HepG2 (cell line): ENCODE measurements at regions not wholly inside any gene's neighbourhood (a gene's known extent, or its start where the extent isn't known, plus 50 kb on each side); places are given as distances from the start of the nearest gene placed in this dataset.

ENCODE experiments used
- ATAC-seq: fragments of 200-7000 bp; cut with Tn5 transposase; 3 replicates; pipeline ENCODE4 v1.9.1; 2020; ENCODE audit warnings: mild to moderate bottlenecking, moderate library complexity
- BruUV-seq: library from RNA; stranded (reverse); fragments of 400-500 nt; replicated peaks from 2 replicates; lab custom pipeline; 2021; lab: Mats Ljungman, UMichigan
- CTCF ChIA-PET: fragments of 300-600 bp; formaldehyde crosslinking; extraction: SDS; loops from one replicate; lab custom pipeline; 2021; ENCODE audit warnings: low total read pairs, inconsistent platforms, low intra/inter-chr PET ratio; lab: Yijun Ruan, JAX
- POLR2A ChIA-PET: fragments of 350-600 bp; sonication (Branson Sonifier 250); formaldehyde crosslinking; loops from one replicate; lab custom pipeline; 2020; ENCODE audit warnings: antibody characterized with exemption, inconsistent platforms; lab: Yijun Ruan, JAX
- DNase-seq: peaks from one replicate; pipeline ENCODE4 v3.0.0-alpha.2; 2015; ENCODE audit warnings: low spot score
- FAIRE-seq: peaks from 3 replicates; lab custom pipeline; 2011; peaks lifted over from hg19 to GRCh38; lab: Jason Lieb, UNC
- H2AFZ ChIP-seq: one replicate; pipeline ENCODE4 v1.6.1; 2011; ENCODE audit warnings: low read length, inconsistent platforms
- H3K27ac ChIP-seq: fragments of 300-600 bp; 3 replicates; pipeline ENCODE4 v1.8.0; 2011; ENCODE audit warnings: mixed run types, mild to moderate bottlenecking, mixed read lengths, low read length, inconsistent platforms; ENCODE audit not compliant: insufficient read depth; ENCODE audit errors: extremely low read length
- H3K27me3 ChIP-seq, 2 experiments: fragments of 200-600 bp in 1 of 2; 2 replicates in 1 of 2; 3 replicates in 1 of 2; pipeline versions ENCODE4 v1.6.0 to v1.8.0; 2011; ENCODE audit warnings: low read length in 2 of 2, mild to moderate bottlenecking in 2 of 2, moderate library complexity in 2 of 2, inconsistent platforms in 1 of 2; ENCODE audit not compliant: insufficient read depth in 2 of 2, control insufficient read depth in 1 of 2
- H3K36me3 ChIP-seq, 2 experiments: fragments of 200-600 bp in 1 of 2; replicated peaks in 1 of 2; 2 replicates in 1 of 2; 3 replicates in 1 of 2; pipeline versions ENCODE4 v1.5.1 to v1.8.0; 2011; ENCODE audit warnings: low read length in 2 of 2, inconsistent platforms in 1 of 2; ENCODE audit not compliant: insufficient read depth in 2 of 2, control insufficient read depth in 1 of 2
- H3K4me1 ChIP-seq: 2 replicates; pipeline ENCODE4 v1.5.1; 2012; ENCODE audit warnings: low read length, inconsistent platforms; ENCODE audit not compliant: insufficient read depth
- H3K4me2 ChIP-seq: 2 replicates; pipeline ENCODE4 v1.6.0; 2011; ENCODE audit warnings: low read depth, low read length, inconsistent platforms
- H3K4me3 ChIP-seq, 3 experiments: fragments of 200-600 bp in 1 of 3; sonication (generic), shearing (Covaris generic) in 1 of 3; replicated peaks in 1 of 3; 2 replicates each; pipeline ENCODE4 v1.5.1; 2011 to 2016; ENCODE audit warnings: low read length in 3 of 3, inconsistent platforms in 2 of 3, low read depth in 2 of 3, mild to moderate bottlenecking in 2 of 3, control low read depth in 1 of 3, mixed read lengths in 1 of 3; ENCODE audit not compliant: insufficient read depth in 1 of 3
- H3K79me2 ChIP-seq: one replicate; pipeline ENCODE4 v1.6.1; 2011; ENCODE audit warnings: low read length, inconsistent platforms; ENCODE audit not compliant: insufficient read depth
- H3K9ac ChIP-seq: 2 replicates; pipeline ENCODE4 v1.6.0; 2011; ENCODE audit warnings: mild to moderate bottlenecking, low read depth, low read length, inconsistent platforms; ENCODE audit not compliant: insufficient read depth
- H3K9me3 ChIP-seq: 2 replicates; pipeline ENCODE4 v1.5.1; 2012; ENCODE audit warnings: mild to moderate bottlenecking, low read length
- H4K20me1 ChIP-seq: 2 replicates; pipeline ENCODE4 v1.6.0; 2011; ENCODE audit warnings: inconsistent platforms, mild to moderate bottlenecking, low read length, moderate library complexity; ENCODE audit not compliant: insufficient read depth
- FOXO1 ChIP-seq: sonication (generic); formaldehyde crosslinking; IDR thresholded peaks from 2 replicates; pipeline ENCODE4 v1.4.0; 2020; ENCODE audit warnings: missing genetic modification reagents
- SYNCRIP ChIP-seq: fragments of 200-400 bp; formaldehyde crosslinking; IDR thresholded peaks from 2 replicates; pipeline ENCODE4 v1.6.1; 2018; ENCODE audit warnings: mild to moderate bottlenecking, low read depth, low read length; ENCODE audit not compliant: insufficient read depth
- ZNF543 ChIP-seq: sonication (generic); formaldehyde crosslinking; IDR thresholded peaks from 2 replicates; pipeline ENCODE4 v1.4.0; 2020; ENCODE audit warnings: mild to moderate bottlenecking, missing genetic modification reagents
- WGBS: methylation state at CpG from one replicate; pipeline ENCODE4 v1.1.6; 2017; ENCODE audit warnings: low lambda C conversion rate; 5-methylcytosine and 5-hydroxymethylcytosine counted together
- in situ Hi-C: cut with HindIII; loops from 2 replicates; pipeline ENCODE4 v1.10.0; 2017; ENCODE audit warnings: low pct_unique_long_range_greater_than_20kb; ENCODE audit not compliant: extremely low pct_ligation_motif_present
- intact Hi-C: fragments of 100-400 bp; cut with micrococcal nuclease; formaldehyde crosslinking; loops from one replicate; pipeline ENCODE4 v1.10.0; 2022; ENCODE audit not compliant: unreplicated experiment
- TF ChIP-seq, protein P1 (sequence below): sonication (generic); formaldehyde crosslinking; IDR thresholded peaks from 2 replicates; pipeline ENCODE4 v1.4.0; 2020; ENCODE audit warnings: mild to moderate bottlenecking, missing genetic modification reagents

DNA sequence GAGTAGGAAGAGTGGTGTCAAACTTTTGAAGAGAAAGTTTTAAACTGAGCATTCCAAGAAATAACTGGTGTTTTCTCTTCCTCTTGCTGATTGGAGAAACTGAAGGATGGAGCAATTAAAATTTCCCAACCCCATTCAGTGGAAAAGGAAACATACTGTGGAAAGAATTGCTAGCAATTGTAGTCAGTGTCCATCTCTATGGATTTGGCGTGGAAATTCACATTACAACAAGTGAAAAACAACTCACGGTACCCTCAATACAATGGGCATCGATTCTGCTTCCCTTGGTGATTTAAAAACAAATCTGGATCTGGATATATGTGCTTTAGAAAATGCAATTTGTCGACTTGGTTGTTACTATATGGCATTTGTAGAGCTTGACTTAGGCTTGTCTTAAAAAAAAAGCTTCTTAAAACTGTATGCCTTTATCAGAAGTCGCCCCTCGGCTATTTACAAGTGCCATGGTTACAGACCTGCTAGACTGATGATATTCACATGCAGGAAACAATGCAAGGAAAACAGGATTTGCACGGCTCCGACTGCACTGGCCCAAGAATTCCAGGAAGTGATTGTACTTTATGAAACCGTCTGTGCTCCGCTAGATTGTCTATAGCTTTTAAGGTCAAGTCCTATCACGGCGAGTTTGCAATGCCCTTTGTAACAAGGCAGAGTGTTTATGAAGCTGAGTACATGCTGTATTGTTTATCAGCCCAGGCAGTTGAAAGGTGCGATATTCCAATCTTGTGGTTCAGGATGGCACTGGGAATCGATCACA lies 131.7 kb upstream of the PHACTR1 start:
- H3K36me3 ChIP-seq: no peaks in the 10 kb centered on the region
- H3K9me3 ChIP-seq: no peaks in the 10 kb centered on the region
- H3K4me1 ChIP-seq: no peaks in the 10 kb centered on the region
- H3K9ac ChIP-seq: no peak overlapping the region
- H2AFZ ChIP-seq: no peak overlapping the region
- intact Hi-C loops (no loop called here), in situ Hi-C loops (no loop called here)
- ChIA-PET POLR2A (no interaction called here), CTCF (no interaction called here)
- no peak overlapping the region for H3K4me3 ChIP-seq
- H3K27me3 ChIP-seq: no peaks in the 10 kb centered on the region; a peak in 1 of 5 replicates
- 22% methylated on average over 14 of the region's 14 CpGs for WGBS
- DNase-seq (no peak), FAIRE-seq (no peak), ATAC-seq (no peak)
- no peaks in the 10 kb centered on the region for H3K79me2 ChIP-seq
- no peak overlapping the region for H3K27ac ChIP-seq
- TF ChIP-seq FOXO1 (no peak), ZNF543 (CRISPR knock-in tag) (no peak)
- no peaks in the 10 kb centered on the region for H4K20me1 ChIP-seq
- no TSS peak for BruUV-seq
- H3K4me2 ChIP-seq: no peak overlapping the region

DNA sequence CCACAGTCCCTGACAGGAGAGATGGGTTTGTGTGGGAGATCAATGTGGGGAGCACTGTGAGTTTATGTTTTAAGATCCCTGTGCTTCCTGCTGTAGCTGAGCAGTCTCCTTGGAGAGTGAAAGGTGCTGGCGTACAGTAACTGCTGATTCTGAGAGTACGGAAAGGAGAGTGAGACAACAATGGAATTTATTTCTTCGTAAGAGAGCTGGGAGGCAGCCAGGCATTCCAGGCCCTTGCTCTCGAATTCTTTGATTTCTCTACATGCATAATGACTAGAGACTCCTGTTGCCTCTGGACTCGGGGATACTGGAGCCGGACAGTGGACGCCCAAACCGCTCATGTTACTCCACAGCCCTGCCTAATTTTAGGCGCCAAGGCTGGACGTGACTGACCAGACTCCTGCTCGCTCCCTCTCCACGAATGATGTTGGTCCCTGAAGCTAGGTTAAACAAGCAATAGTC lies 131.0 kb upstream of the PHACTR1 start:
- H2AFZ ChIP-seq: no peak overlapping the region
- CTCF ChIA-PET: no interaction called here

More for the DNA sequence above, 131.0 kb upstream of the PHACTR1 start:
- intact Hi-C loops: no loop called here
- no peaks in the 10 kb centered on the region for H3K79me2 ChIP-seq
- FAIRE-seq (no peak), DNase-seq (no peak), ATAC-seq (no peak)
- H4K20me1 ChIP-seq: no peaks in the 10 kb centered on the region
- in situ Hi-C loops: no loop called here
- no peaks in the 10 kb centered on the region for H3K36me3 ChIP-seq
- H3K27me3 ChIP-seq: no peaks in the 10 kb centered on the region; a peak in 1 of 5 replicates
- 57% methylated on average over 12 of the region's 12 CpGs for WGBS
- H3K27ac ChIP-seq: no peak overlapping the region
- H3K4me2 ChIP-seq: no peak overlapping the region
- BruUV-seq: no TSS peak
- no peak overlapping the region for H3K4me3 ChIP-seq
- POLR2A ChIA-PET: no interaction called here
- no peaks in the 10 kb centered on the region for H3K4me1 ChIP-seq
- no peaks in the 10 kb centered on the region for H3K9me3 ChIP-seq
- H3K9ac ChIP-seq: no peak overlapping the region
- no peak for TF ChIP-seq SYNCRIP
- TF ChIP-seq, protein P1, sequence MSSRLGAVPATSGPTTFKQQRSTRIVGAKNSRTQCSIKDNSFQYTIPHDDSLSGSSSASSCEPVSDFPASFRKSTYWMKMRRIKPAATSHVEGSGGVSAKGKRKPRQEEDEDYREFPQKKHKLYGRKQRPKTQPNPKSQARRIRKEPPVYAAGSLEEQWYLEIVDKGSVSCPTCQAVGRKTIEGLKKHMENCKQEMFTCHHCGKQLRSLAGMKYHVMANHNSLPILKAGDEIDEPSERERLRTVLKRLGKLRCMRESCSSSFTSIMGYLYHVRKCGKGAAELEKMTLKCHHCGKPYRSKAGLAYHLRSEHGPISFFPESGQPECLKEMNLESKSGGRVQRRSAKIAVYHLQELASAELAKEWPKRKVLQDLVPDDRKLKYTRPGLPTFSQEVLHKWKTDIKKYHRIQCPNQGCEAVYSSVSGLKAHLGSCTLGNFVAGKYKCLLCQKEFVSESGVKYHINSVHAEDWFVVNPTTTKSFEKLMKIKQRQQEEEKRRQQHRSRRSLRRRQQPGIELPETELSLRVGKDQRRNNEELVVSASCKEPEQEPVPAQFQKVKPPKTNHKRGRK (CRISPR knock-in tag): no peak
